PC-9 (cell line): ENCODE measurements at regions not wholly inside any gene's neighbourhood (a gene's known extent, or its start where the extent isn't known, plus 50 kb on each side); places are given as distances from the start of the nearest gene placed in this dataset.

Experiments used
- CTCF ChIP-seq: fragments of 200-600 bp; sonication (generic); conservative IDR thresholded peaks from 2 replicates; pipeline ENCODE4 v1.6.1; 2017; ENCODE audit warnings: mixed run types, antibody characterized with exemption, mild to moderate bottlenecking, moderate library complexity
- EZH2 ChIP-seq: fragments of 200-600 bp; sonication (generic); IDR thresholded peaks from 2 replicates; pipeline ENCODE4 v1.8.0; 2017; ENCODE audit warnings: antibody characterized with exemption, low read depth

GRCh38 chr4:140208921-140209320 is 54.9 kb upstream of the MAML3 start:
- TF ChIP-seq CTCF (no peak), EZH2 (no peak)
